ENCODE measurements at regions not wholly inside any gene's neighbourhood (a gene's known extent, or its start where the extent isn't known, plus 50 kb on each side); places are given as distances from the start of the nearest gene placed in this dataset.

DNA sequence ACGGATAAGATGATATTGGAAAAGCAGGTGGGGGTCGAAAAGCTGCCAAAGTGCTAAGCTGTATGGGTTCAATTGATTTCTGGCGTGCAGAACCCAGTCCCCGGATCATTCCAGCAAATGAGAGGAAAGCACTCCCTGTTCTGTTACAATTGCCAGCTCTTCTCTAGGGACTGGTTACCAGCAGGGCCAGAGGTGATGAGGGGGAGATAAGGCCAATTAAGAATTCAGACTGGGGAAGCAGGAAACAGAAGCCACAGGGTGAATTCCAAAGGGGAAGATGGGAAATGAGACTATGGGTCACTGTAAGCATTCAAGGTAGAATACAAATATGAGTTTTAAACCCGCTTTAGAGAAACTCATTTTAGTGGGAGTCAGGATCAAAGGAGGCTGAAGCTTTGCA, 349.4 kb upstream of the MAP3K7 start:
- DNase-seq (ENCODE audit: low read depth in 4 of 4, low spot score in 3 of 4), result no peak

DNA sequence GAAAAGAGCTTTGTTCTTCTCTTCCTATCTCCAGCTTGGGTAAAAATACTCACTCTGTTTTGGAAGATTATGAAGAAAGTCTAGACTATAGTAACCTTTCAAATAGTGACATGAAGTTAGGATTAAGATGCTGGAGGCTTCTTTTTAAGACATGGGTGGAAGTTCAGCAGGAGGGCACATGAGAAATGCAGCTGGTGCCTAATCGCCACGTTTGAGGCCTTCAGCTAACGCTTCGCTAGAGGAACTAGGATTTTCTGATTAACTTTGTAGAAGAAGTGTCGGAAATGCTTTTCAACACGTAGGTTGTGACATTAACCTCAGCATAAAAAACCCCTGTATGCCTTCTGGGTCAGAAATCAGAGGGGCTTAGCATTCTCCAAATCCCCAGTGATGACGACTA, 348.1 kb upstream of the MAP3K7 start:
- no peak for DNase-seq (ENCODE audit: low read depth in 4 of 4, low spot score in 3 of 4)

DNA sequence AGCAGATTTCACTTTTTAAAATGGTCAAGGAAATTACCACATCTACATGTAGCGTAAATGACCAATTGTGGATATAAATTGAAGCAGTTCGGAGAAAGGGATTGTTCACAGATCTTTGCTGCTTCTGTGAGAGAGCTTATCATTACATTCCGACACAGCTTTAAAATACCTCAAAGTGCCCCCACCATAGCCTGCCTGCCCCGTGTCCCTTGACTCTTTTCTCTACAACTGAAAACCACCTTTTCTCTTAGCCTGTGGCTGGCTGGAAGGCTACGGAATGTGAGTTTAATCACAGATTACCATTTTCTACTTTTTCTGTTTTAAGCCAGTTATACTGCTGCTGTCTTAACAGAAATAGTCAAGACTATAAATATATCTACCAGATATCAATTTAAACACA, 347.2 kb upstream of the MAP3K7 start:
- no peak for DNase-seq (ENCODE audit: low read depth in 4 of 4, low spot score in 3 of 4)

DNA sequence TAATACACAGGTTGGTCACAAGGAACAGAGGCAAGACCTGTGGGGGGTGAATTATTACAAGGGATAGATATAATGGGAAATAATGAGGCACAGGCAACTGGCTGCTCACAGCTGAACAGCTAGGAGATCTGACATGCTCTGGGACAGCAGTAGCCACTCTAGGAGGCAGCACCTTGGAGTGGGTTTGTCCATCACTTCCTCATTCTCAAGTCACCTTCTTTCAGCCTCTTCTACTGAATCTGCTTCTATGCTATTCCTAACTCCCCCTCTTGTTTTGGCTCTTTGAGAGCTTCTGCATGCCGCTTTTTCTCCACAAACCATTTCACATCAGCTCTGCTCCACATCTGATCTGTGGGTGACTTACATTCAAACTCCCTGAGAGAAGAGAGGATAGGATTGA, 345.5 kb upstream of the MAP3K7 start:
- no peak for DNase-seq (ENCODE audit: low read depth in 4 of 4, low spot score in 3 of 4)

DNA sequence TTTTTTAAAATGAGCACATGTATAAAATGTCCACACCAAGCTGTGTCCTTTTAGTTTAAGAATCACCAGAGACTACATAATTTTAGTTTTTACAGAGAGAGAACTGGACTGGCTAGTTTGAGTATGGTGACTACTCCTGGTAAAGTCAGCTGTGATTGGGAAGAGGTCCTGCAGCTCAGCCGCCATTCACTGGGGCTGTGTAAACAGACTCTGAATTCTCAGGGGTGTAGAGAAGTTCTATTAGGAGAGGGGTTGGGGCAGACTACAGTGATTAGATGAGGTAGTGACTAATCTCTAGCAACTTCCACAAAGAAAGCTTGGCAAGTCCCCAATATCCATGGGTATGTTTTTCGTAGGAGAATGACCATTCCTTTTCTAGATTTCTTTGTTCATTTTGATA, 341.2 kb upstream of the MAP3K7 start:
- no peak for DNase-seq (ENCODE audit: low read depth in 4 of 4, low spot score in 3 of 4)

DNA sequence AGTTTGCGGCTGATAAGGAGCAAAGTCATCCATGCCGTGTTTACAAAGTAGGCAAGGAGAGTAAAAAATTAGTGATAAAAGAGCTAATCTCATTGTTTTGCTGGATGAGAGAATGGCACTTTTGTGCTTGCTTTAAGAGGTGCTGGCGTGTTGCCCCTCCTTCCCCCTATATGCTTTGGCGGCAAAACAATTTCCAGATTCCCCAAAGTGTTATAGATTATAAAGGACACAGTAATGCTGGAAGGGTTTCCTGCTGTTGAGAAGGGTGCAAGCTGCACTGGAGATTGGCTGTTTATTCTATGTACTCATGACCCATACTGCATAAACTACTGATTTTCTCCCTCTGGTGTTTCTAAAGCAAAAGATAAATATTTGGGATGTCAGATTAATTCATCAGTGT, 338.9 kb upstream of the MAP3K7 start:
- no peak for DNase-seq (ENCODE audit: low read depth in 4 of 4, low spot score in 3 of 4)

DNA sequence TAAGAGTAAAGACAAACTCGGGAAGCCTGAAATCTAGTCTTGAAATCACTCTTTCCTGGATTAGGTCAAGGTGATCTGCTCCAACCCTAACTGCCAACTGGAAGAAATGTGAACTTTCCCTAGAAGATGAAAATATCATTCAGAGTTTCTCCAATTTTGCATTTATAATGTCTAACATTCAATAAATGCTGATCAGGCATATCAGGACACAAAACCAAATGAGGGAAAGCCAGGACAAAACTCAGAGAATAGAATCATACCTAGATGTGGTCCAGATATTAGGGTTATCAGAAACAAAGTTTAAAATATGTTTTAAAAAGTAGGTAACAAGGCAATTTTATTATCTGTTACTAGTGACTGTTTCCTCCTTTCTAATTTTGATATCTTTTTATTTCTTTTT, 335.5 kb upstream of the MAP3K7 start:
- DNase-seq (ENCODE audit: low read depth in 4 of 4, low spot score in 3 of 4), result no peak

DNA sequence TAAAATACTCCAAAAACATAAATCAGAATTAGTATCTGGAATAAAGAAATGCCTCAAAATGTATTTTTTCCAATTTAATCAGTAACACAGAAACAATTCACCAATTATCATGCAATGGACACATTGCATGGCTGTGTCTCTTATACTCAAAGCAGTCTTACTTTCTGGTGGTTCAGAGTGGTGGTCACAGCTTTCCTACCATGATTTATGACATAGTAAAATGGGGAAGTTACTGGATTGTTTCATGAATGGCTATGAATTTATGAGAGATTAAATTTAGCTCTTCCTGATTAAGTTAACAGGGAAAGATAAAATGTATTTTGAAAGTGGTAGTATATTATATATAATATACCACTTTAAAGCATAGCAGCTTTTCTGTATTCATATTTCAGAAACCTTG, 331.5 kb upstream of the MAP3K7 start:
- no peak for DNase-seq (ENCODE audit: low read depth in 4 of 4, low spot score in 3 of 4)

DNA sequence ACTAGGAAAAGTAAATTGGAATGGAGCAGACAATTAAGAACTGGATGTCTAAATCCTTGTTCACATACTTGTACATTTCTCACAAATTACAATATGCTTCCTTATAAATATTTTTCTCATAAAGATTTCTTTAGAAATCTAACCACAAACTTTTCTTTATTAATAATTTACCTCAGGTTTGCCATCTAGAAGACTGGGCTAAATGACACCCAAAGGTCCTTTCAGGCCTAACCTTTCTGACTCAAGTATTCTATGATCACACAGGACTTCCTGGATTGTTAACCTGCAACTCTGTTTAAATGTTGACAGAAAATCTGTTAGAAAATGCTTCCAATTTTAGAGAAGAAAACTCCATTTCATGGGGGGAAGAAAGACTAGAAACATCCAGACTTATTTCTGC, 330.5 kb upstream of the MAP3K7 start:
- DNase-seq (ENCODE audit: low read depth in 4 of 4, low spot score in 3 of 4), result no peak

DNA sequence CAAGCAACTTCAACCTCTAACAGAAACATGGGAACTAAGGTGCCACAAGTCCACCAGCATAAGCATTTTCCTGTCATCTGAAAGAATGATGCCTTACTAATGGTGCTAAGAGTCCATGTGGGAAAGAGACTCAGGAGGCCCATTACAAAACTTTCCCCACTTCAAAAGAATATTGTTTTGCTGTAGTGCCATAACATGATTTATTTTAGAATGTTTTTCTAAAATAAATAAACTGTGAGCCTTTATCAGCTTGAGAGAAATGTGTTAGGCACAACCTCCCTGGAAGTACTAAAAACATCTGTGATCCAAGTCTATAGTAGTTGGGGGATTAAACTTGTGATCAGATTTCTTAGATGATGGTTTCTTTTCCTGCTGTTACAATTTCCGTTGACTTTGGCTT, 330.1 kb upstream of the MAP3K7 start:
- DNase-seq (ENCODE audit: low read depth in 4 of 4, low spot score in 3 of 4), result no peak

DNA sequence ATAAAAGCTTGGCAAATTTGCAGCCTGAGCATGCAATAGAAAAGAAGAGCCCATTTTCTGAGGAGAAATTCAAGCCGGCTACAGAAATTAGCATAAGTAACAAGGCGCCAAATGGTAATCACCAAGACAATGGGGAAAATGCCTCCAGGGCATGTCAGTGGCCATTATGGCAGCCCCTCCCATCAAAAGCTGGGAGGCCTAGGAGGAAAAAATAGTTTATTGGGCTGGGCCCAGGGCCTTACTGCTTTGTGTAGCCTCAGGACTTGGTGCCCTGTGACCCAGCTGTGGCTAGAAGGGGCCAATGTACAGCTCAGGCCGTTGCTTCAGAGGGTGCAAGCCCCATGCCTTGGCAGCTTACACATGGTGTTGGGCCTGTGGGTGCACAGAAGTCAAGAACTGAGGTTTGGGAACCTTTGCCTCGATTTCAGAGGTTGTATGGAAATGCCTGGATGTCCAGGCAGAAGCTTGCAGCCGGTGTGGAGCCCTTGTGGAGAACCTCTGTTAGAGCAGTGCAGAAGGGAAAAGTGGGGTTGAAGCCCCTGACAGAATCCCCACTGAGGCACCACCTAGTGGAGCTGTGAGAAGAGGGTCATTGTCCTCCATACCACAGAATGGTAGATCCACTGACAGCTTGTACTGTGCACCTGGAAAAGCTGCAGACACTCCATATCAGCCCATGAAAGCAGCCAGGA, 328.5 kb upstream of the MAP3K7 start:
- DNase-seq (ENCODE audit: low read depth in 4 of 4, low spot score in 3 of 4), result no peak

DNA sequence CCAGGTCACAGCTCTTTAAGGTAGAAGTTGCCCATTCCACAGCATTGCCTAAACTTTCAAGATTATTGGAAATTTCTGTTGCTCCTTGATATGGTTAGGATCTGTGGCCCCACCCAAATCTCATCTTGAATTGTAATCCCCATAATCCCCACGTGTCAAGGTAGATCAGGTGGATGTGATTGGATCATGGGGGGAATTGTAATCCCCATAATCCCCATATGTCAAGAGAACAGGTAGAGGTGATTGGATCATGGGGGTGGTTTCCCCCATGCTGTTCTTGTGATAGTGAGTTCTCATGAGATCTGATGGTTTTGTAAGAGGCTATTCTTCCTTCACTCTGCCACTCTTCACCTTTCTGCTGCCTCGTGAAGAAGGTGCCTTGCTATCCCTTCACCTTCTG, 327.4 kb upstream of the MAP3K7 start:
- no peak for DNase-seq (ENCODE audit: low read depth in 4 of 4, low spot score in 3 of 4)

DNA sequence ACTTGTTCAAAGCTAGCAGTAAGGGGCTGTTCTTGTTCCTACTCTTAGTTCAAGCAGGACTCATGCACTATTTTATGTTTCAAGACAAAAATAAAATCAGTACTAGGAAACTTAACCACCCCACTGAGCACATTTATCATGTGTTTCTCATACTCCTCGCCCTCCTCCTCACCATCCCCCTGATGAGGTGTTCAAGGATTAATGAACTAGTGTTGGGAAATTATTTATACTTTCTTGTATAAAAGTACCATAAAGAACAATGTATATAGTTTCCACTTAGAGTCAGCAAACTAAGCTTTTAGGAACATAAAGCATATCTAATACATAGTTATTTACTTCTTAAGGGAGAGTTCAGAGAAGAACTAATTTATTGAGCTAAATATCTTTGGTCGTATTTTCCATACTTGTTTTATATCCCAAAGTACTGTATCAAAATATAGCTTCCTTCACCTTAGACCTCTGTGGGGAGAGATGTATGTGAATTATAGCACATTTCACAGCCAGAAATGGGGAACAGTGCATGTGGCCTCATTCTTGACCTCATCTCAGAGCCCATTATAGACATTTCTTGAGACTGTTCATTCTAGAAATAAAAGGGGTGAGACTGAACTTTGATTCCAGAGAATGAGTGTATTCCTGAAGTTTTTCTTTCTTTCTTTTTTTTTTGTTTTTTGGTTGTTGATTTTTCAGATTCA, 326.5 kb upstream of the MAP3K7 start:
- DNase-seq (ENCODE audit: low read depth in 4 of 4, low spot score in 3 of 4), result no peak

DNA sequence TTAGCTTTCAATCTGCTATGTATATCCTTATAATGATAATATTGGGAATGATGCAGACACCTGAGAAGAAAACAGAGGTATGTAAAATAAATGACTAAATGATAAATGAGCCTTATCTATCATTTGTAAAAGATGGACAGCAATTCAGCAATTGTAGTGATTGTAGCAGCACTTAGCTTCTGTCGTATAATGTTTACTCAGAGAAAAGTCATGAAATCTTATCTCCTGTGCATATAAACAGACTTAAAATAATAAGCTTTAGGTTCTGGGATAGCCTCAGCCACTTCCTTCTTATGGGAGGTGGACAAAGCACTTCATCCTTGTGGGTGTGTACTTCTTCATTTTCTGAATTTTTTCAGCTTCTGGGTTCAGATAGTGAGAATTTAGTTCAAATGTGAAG, 324.8 kb upstream of the MAP3K7 start:
- no peak for DNase-seq (ENCODE audit: low read depth in 4 of 4, low spot score in 3 of 4)

DNA sequence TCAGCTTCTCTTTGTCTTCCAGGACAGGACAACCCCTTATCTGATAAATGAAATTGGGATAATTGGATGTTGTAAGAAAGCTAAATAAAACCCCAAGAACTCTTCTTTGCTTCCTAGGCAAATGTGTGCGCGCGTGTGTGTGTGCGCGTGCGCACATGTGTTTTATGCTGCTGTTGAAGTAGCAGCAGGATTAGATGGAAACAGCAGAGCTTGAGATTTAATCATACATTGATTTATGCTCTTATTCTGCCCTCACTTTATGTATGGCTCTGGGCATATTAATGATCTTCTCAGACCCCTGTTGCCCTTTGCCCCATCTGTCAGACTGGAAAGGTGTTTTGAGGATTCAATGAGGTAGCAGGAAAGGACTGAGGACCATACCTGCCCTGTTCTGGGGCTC, 324.0 kb upstream of the MAP3K7 start:
- DNase-seq (ENCODE audit: low read depth in 4 of 4, low spot score in 3 of 4), result no peak

DNA sequence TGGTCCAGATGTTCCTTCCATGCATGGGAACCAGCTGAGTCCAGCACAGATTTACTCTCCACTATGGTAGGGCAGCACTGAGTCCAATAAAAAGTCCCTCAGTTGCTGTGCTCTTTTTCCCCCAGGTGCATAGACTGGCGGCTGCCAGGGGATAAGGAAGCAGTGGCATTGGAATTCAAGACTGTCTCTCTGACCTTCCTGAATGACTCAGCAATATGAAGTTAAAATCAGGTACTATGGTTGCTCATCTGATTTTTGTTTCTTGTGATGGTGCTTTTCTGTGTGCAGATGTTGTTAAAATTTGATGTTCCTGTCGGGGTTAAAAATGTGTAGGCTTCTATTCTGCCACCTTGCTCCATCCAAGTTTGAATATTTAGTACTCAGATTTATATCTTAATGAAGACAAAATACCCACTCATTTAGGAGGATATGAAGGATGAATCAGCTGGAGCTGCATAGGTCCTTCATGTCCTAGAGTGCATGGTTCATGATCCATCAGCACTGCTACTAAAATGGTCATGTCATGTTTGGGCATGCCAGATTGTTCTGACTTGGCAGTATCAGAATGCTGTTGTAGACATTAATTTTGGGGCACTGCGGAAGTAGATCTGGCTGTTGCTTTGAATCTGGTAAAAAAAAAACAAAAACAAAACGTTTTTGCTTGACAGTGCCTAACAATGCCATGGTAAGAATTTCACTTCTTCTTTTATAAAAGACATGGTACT, 321.2 kb upstream of the MAP3K7 start:
- DNase-seq (ENCODE audit: low read depth in 4 of 4, low spot score in 3 of 4), result no peak

DNA sequence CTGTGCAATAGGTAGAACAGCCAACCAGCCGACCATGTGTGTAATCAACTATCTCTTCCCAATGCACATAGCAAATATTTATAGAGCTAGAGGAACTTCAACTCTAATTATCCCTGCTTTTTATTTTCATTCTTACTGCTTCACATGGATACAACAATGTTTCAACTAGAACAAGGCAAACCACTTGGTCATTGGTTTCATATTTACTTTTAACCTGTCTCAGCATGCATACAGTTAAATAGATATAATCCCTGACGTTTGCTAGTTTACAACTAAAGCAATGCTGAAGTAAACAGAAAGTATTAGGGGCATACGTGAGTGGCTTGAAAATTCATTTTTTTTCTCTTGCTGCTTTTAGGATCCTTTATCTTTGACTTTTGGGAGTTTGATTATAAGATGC, 318.5 kb upstream of the MAP3K7 start:
- no peak for DNase-seq (ENCODE audit: low read depth in 4 of 4, low spot score in 3 of 4)

DNA sequence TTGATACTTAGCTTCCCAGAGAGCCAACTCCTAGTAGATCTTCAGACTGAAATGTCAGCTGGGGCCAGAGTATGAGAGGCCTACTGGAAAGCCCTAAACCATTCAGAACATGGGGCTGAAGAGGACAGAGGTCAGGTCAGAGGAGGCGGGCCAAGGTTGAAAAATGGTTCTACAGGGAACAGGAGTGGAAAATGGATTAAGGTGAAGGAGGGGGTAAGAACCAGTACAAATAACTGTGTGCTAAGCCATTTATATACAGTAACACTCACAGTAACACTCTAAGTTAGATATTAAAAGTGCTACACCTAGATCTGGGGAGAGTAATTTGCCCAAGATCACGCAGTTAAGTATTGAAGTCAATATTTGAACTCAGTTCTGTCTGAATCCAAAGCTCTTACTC, 313.2 kb upstream of the MAP3K7 start:
- no peak for DNase-seq (ENCODE audit: low read depth in 4 of 4, low spot score in 3 of 4)

DNA sequence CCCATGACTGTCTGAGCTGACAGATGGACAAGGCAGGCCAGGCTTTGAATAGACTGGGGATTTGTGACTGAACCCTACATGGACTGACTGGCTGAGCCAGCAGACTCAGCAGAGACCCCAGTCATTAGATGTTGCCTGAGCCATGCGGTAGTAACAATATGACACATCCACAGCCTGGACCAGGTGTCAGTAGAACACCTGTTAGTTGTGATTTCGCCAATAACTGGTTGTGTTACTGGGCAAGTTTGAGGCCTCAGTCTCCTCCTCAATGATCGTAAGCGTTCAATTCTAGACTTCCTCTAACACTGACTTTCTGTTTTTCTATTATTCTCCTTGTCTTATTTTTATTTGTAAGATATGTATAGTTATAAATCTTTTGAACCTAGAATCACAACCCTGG, 311.9 kb upstream of the MAP3K7 start:
- no peak for DNase-seq (ENCODE audit: low read depth in 4 of 4, low spot score in 3 of 4)

DNA sequence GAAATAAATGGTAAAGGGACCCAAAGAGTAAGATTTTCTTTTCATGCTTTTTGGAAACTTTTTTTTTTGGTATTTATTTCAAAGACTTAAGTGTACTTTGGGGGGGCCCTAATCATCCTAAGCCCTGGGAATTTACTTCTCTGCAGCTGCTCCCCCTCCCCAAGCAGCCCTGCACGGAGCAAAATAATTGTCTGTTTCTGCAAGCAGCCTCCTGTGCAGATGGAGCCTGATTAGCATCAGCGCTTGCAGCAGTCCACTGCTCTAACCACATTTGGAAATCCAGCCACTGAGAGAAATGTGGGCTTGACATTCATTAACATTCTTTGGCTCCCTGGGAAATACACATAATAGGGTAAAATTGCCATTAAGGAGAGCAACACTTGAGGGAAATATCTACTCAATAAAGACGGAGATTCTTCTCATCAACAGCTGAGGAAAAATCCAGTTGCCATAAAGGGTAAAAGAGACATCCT, 309.2 kb upstream of the MAP3K7 start:
- DNase-seq (ENCODE audit: low read depth in 4 of 4, low spot score in 3 of 4), result no peak

DNA sequence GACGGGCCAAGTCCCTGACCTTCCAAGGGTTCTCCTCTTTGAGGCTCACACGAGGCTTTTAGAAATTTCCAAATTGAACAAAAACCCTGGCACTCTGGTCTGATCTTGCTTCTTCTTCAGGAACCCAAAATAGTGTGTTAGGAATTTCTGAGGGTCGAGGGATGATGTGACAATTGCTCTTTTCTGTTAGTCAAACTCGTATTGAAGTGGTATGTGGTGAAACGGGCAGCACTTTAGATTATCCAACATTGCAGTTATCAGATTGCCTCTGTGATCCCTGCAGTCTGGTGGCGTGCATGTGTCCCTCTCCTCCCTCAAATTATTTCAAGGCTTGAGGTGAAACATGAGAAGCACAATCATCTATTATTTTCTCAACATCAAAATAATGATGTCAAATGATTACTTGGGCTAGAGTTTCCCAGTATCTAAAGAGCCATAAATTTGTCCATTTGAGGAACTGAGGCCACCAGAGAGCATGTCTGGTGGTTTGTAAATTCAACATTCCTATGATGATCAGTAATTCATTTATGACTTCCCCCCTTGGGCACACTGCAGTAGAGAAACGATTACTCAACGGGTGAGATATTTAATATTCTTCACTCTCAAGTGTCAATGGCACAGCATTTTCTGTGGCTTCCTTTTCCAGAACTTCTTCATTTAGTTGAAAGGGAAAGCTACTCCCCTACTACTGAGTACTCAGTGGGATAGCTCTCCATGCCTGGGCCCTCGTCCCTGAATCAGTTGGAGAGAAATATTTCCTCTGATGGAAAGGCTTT, 308.6 kb upstream of the MAP3K7 start:
- DNase-seq (ENCODE audit: low read depth in 4 of 4, low spot score in 3 of 4), result no peak
